CD4-positive, alpha-beta memory T cell (primary cell): ENCODE measurements at regions not wholly inside any gene's neighbourhood (a gene's known extent, or its start where the extent isn't known, plus 50 kb on each side); places are given as distances from the start of the nearest gene placed in this dataset.

Experiments used
- CTCF ChIA-PET: fragments of 350-600 bp; sonication (Branson Sonifier 250); formaldehyde crosslinking; loops from one replicate; lab custom pipeline; 2021; ENCODE audit warnings: inconsistent platforms; ENCODE audit not compliant: partially characterized antibody; lab: Charles Lee
- POLR2A ChIA-PET: fragments of 350-600 bp; sonication (Branson Sonifier 250); formaldehyde crosslinking; loops from one replicate; lab custom pipeline; 2021; ENCODE audit not compliant: partially characterized antibody; lab: Charles Lee
- DNase-seq, 5 donors: peaks; one replicate each; pipeline versions ENCODE4 v3.0.0 to v3.0.0-alpha.2; 2020 to 2022; ENCODE audit warnings: mixed read lengths in 1 of 5
- H3K27ac ChIP-seq: one replicate; pipeline ENCODE4 v1.7.0; 2013; ENCODE audit warnings: low read depth, low read length
- H3K27me3 ChIP-seq: 2 replicates; pipeline ENCODE4 v1.7.0; 2013; ENCODE audit warnings: mild to moderate bottlenecking, low read length, moderate library complexity; ENCODE audit not compliant: insufficient read depth
- H3K36me3 ChIP-seq: 2 replicates; pipeline ENCODE4 v1.7.0; 2013; ENCODE audit warnings: mild to moderate bottlenecking, low read length, moderate library complexity; ENCODE audit not compliant: insufficient read depth
- H3K4me1 ChIP-seq: 2 replicates; pipeline ENCODE4 v1.7.0; 2013; ENCODE audit warnings: mild to moderate bottlenecking, low read length, moderate library complexity; ENCODE audit not compliant: insufficient read depth
- H3K4me3 ChIP-seq, 2 donors: one replicate each; pipeline ENCODE4 v1.7.0; 2013; ENCODE audit warnings: low read length in 2 of 2, mild to moderate bottlenecking in 1 of 2
- H3K9me3 ChIP-seq, 2 donors: one replicate each; pipeline ENCODE4 v1.7.0; 2013; ENCODE audit warnings: low read length in 2 of 2, control low read depth in 1 of 2; ENCODE audit not compliant: control insufficient read depth in 1 of 2
- H3K27ac Mint-ChIP-seq, 7 donors: one replicate each; pipeline ENCODE4 v1.8.0; 2020 to 2021; ENCODE audit warnings: mixed read lengths in 7 of 7, mild to moderate bottlenecking in 6 of 7, inconsistent platforms in 3 of 7, moderate library complexity in 3 of 7
- H3K27me3 Mint-ChIP-seq, 2 donors: one replicate each; pipeline ENCODE4 v1.8.0; 2020 to 2021; ENCODE audit warnings: mixed read lengths in 2 of 2
- H3K36me3 Mint-ChIP-seq, 2 donors: one replicate each; pipeline ENCODE4 v1.8.0; 2020 to 2021; ENCODE audit warnings: mixed read lengths in 2 of 2, inconsistent platforms in 1 of 2, mild to moderate bottlenecking in 1 of 2
- H3K4me1 Mint-ChIP-seq, 4 donors: one replicate each; pipeline ENCODE4 v1.8.0; 2020 to 2021; ENCODE audit warnings: mixed read lengths in 4 of 4, mild to moderate bottlenecking in 1 of 4
- H3K4me3 Mint-ChIP-seq, 8 donors: one replicate each; pipeline ENCODE4 v1.8.0; 2020 to 2021; ENCODE audit warnings: mixed read lengths in 8 of 8, mild to moderate bottlenecking in 7 of 8, moderate library complexity in 6 of 8, inconsistent platforms in 3 of 8
- H3K9me3 Mint-ChIP-seq, 8 donors: one replicate each; pipeline ENCODE4 v1.8.0; 2020 to 2021; ENCODE audit warnings: mixed read lengths in 8 of 8, mild to moderate bottlenecking in 5 of 8, inconsistent platforms in 3 of 8, moderate library complexity in 1 of 8
- intact Hi-C: fragments of 100-400 bp; cut with micrococcal nuclease; formaldehyde crosslinking; loops from one replicate; pipeline ENCODE4 v1.15.1; 2023

- H3K27me3 Mint-ChIP-seq, result peaks cover 0 to 4% of the 10 kb centered on the region in 2 donors
- ChIA-PET POLR2A (no interaction called here), CTCF (no interaction called here)
- H3K4me1 Mint-ChIP-seq, result peaks cover 0 to 1% (median 0%) of the 10 kb centered on the region in 4 donors
- no peak overlapping the region for H3K4me3 Mint-ChIP-seq
- no peak for DNase-seq
- intact Hi-C loops, result no loop called here
- no peaks in the 10 kb centered on the region for H3K27me3 ChIP-seq
- H3K4me3 ChIP-seq, result no peak overlapping the region
- no peak overlapping the region for H3K27ac Mint-ChIP-seq
- H3K4me1 ChIP-seq, result no peaks in the 10 kb centered on the region
- H3K36me3 Mint-ChIP-seq, result no peaks in the 10 kb centered on the region
- no peaks in the 10 kb centered on the region for H3K9me3 ChIP-seq
- H3K27ac ChIP-seq, result no peak overlapping the region
- no peaks in the 10 kb centered on the region for H3K36me3 ChIP-seq
- peaks cover 0 to 4% (median 0%) of the 10 kb centered on the region in 8 donors for H3K9me3 Mint-ChIP-seq
Observed at GRCh38 chr14:101191721-101192660, 288.5 kb upstream of the RTL1 start.

GRCh38 chr14:101192661-101193000 lies 289.1 kb upstream of the RTL1 start:
- H3K4me1 ChIP-seq, result no peaks in the 10 kb centered on the region
- H3K36me3 ChIP-seq, result no peaks in the 10 kb centered on the region
- Mint-ChIP-seq H3K27ac (no peak overlapping the region), H3K27me3 (peaks cover 0 to 3% of the 10 kb centered on the region in 2 donors), H3K4me3 (no peak overlapping the region), H3K36me3 (no peaks in the 10 kb centered on the region), H3K9me3 (peaks cover 0 to 4% (median 0%) of the 10 kb centered on the region in 8 donors), H3K4me1 (peaks cover 0 to 1% (median 0%) of the 10 kb centered on the region in 4 donors)
- ChIA-PET CTCF (no interaction called here), POLR2A (no interaction called here)
- no peaks in the 10 kb centered on the region for H3K27me3 ChIP-seq
- no peak overlapping the region for H3K4me3 ChIP-seq
- H3K27ac ChIP-seq, result no peak overlapping the region
- no peak for DNase-seq
- H3K9me3 ChIP-seq, result no peaks in the 10 kb centered on the region
- intact Hi-C loops, result no loop called here

- POLR2A ChIA-PET, result no interaction called here
- Histone ChIP-seq H3K27me3 (no peaks in the 10 kb centered on the region), H3K36me3 (no peaks in the 10 kb centered on the region), H3K4me3 (no peak overlapping the region), H3K27ac (no peak overlapping the region), H3K4me1 (no peaks in the 10 kb centered on the region), H3K9me3 (no peaks in the 10 kb centered on the region)
- Mint-ChIP-seq H3K9me3 (peaks cover 0 to 4% (median 0%) of the 10 kb centered on the region in 8 donors), H3K4me1 (peaks cover 0 to 1% (median 0%) of the 10 kb centered on the region in 4 donors), H3K27me3 (peaks cover 0 to 3% of the 10 kb centered on the region in 2 donors), H3K36me3 (no peaks in the 10 kb centered on the region), H3K4me3 (no peak overlapping the region), H3K27ac (no peak overlapping the region)
- CTCF ChIA-PET, result no interaction called here
- intact Hi-C loops, result no loop called here
- DNase-seq, result no peak
Observed at GRCh38 chr14:101193106-101193844, 289.8 kb upstream of the RTL1 start.

- no peaks in the 10 kb centered on the region for H3K4me1 ChIP-seq
- Mint-ChIP-seq H3K27me3 (peaks cover 0 to 6% of the 10 kb centered on the region in 2 donors), H3K9me3 (peaks cover 0 to 4% (median 0%) of the 10 kb centered on the region in 8 donors), H3K36me3 (no peaks in the 10 kb centered on the region), H3K27ac (no peak overlapping the region), H3K4me3 (no peak overlapping the region), H3K4me1 (no peaks in the 10 kb centered on the region)
- no peak for DNase-seq
- H3K9me3 ChIP-seq, result no peaks in the 10 kb centered on the region
- POLR2A ChIA-PET, result no interaction called here
- H3K4me3 ChIP-seq, result no peak overlapping the region
- intact Hi-C loops, result no loop called here
- no peaks in the 10 kb centered on the region for H3K36me3 ChIP-seq
- H3K27me3 ChIP-seq, result no peaks in the 10 kb centered on the region
- CTCF ChIA-PET, result no interaction called here
- no peak overlapping the region for H3K27ac ChIP-seq
Observed at GRCh38 chr14:101193845-101194372, 290.4 kb upstream of the RTL1 start.

GRCh38 chr14:101194373-101195308 lies 291.1 kb upstream of the RTL1 start:
- no peaks in the 10 kb centered on the region for H3K36me3 Mint-ChIP-seq
- Histone ChIP-seq H3K9me3 (no peaks in the 10 kb centered on the region), H3K4me1 (no peaks in the 10 kb centered on the region), H3K27me3 (no peaks in the 10 kb centered on the region), H3K4me3 (no peak overlapping the region), H3K27ac (no peak overlapping the region), H3K36me3 (no peaks in the 10 kb centered on the region)
- H3K4me1 Mint-ChIP-seq, result no peaks in the 10 kb centered on the region
- POLR2A ChIA-PET, result no interaction called here
- no peak overlapping the region for H3K4me3 Mint-ChIP-seq
- no peak for DNase-seq
- intact Hi-C loops, result no loop called here
- peaks cover 0 to 4% (median 0%) of the 10 kb centered on the region in 8 donors for H3K9me3 Mint-ChIP-seq
- no peak overlapping the region for H3K27ac Mint-ChIP-seq
- H3K27me3 Mint-ChIP-seq, result peaks cover 0 to 6% of the 10 kb centered on the region in 2 donors
- CTCF ChIA-PET, result no interaction called here

- no peaks in the 10 kb centered on the region for H3K4me1 ChIP-seq
- no peaks in the 10 kb centered on the region for H3K4me1 Mint-ChIP-seq
- POLR2A ChIA-PET, result no interaction called here
- no peak overlapping the region for H3K27ac ChIP-seq
- no peaks in the 10 kb centered on the region for H3K9me3 Mint-ChIP-seq
- no peak overlapping the region for H3K4me3 ChIP-seq
- intact Hi-C loops, result no loop called here
- no peaks in the 10 kb centered on the region for H3K36me3 ChIP-seq
- H3K36me3 Mint-ChIP-seq, result no peaks in the 10 kb centered on the region
- H3K4me3 Mint-ChIP-seq, result no peak overlapping the region
- H3K9me3 ChIP-seq, result no peaks in the 10 kb centered on the region
- CTCF ChIA-PET, result no interaction called here
- H3K27me3 ChIP-seq, result no peaks in the 10 kb centered on the region
- no peak for DNase-seq
- H3K27me3 Mint-ChIP-seq, result peaks cover 0 to 3% of the 10 kb centered on the region in 2 donors
- H3K27ac Mint-ChIP-seq, result no peak overlapping the region
Observed at GRCh38 chr14:101195309-101195901, 291.9 kb upstream of the RTL1 start.
